Gastroesophageal sphincter (tissue), 4 donors: ENCODE measurements at regions not wholly inside any gene's neighbourhood (a gene's known extent, or its start where the extent isn't known, plus 50 kb on each side); places are given as distances from the start of the nearest gene placed in this dataset.

Experiments used
- ATAC-seq: fragments of 150-250 bp; one replicate; pipeline ENCODE4 v1.9.1; 2016; ENCODE audit warnings: mild to moderate bottlenecking, moderate library complexity
- H3K27ac ChIP-seq, 4 donors: fragments of 200-600 bp; sonication (generic) in 3 of 4; 1 replicate in 3 of 4; 2 replicates in 1 of 4; pipeline ENCODE4 v1.5.1; 2016 to 2019
- H3K27me3 ChIP-seq: fragments of 200-600 bp; sonication (generic); one replicate; pipeline ENCODE4 v1.5.1; 2019
- H3K36me3 ChIP-seq, 2 donors: fragments of 200-600 bp; sonication (generic); one replicate each; pipeline ENCODE4 v1.5.1; 2019; ENCODE audit warnings: control low read depth in 1 of 2
- H3K4me1 ChIP-seq, 3 donors: fragments of 200-600 bp; sonication (generic); 1 replicate in 2 of 3; 2 replicates in 1 of 3; pipeline ENCODE4 v1.5.1; 2016 to 2019; ENCODE audit warnings: control low read depth in 2 of 3
- H3K4me3 ChIP-seq, 2 donors: fragments of 200-600 bp; sonication (generic); one replicate each; pipeline ENCODE4 v1.5.1; 2019; ENCODE audit warnings: mild to moderate bottlenecking in 1 of 2, moderate library complexity in 1 of 2
- H3K9me3 ChIP-seq, 3 donors: fragments of 200-600 bp; sonication (generic); one replicate each; pipeline ENCODE4 v1.5.1; 2017 to 2019; ENCODE audit warnings: control low read depth in 2 of 3
- EP300 ChIP-seq: sonication (generic); formaldehyde crosslinking; IDR thresholded peaks from one replicate; pipeline ENCODE4 v1.6.1; 2017; ENCODE audit warnings: antibody characterized with exemption, mild to moderate bottlenecking
- POLR2A ChIP-seq, 2 donors: fragments of 450-650 bp; IDR thresholded peaks; one replicate each; pipeline ENCODE4 v1.6.1; 2017; ENCODE audit warnings: antibody characterized with exemption in 2 of 2, mild to moderate bottlenecking in 2 of 2, moderate library complexity in 1 of 2
- POLR2AphosphoS5 ChIP-seq: sonication (generic); formaldehyde crosslinking; IDR thresholded peaks from one replicate; pipeline ENCODE4 v1.6.1; 2017; ENCODE audit warnings: antibody characterized with exemption
- WGBS, 2 donors: methylation state at CpG; one replicate each; pipeline ENCODE4 v1.1.5; 2018; ENCODE audit warnings: low coverage in 1 of 2; 5-methylcytosine and 5-hydroxymethylcytosine counted together
- TF ChIP-seq, protein P1 (sequence below), 4 experiments: fragments of 200-600 bp in 2 of 4; fragments of 450-650 bp in 2 of 4; sonication (generic) in 1 of 4; IDR thresholded peaks; one replicate each; pipeline ENCODE4 v1.5.1; 2017 to 2019; ENCODE audit warnings: antibody characterized with exemption in 4 of 4, mild to moderate bottlenecking in 2 of 4, moderate library complexity in 2 of 4

DNA sequence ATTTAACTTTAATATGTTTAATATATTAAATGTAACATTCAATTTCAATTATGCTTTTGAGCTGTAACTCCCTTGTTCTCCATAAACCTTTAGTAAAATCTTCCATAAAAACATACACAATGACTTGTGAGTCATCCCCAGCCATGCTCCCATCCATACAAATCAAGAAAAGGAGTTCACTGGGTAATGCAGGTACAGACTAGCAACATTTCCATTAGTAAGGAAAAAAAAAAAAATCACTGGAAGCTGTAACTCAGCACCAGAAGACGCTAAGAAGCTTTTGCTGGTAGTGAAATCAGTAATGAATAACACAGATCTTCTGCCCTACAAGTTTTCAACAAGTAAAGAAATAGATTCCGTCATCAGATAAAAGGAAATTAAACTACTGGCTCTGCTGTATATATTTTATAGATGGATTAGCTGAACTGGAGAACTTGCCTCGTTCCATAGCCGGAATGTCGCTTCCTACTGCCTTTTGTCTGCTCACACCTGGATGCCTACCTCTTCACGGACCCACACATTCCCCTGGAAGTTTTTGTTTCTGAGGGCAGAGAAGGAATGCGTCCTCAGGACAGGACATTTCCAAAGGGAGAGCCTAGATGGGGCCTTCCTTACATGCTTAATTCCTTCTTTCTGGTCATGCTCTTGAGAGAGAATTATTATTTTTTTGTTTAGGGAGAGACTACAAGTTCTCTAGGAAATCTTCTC is 298.4 kb upstream of the ANKRD50 start:
- WGBS, 2 donors = 85 to 100% methylated on average over 5 to 7 of the region's 7 CpGs
- Histone ChIP-seq H3K27me3 (no peaks in the 10 kb centered on the region), H3K27ac (no peak overlapping the region), H3K9me3 (peaks cover 0 to 4% (median 0%) of the 10 kb centered on the region in 3 donors), H3K4me3 (no peak overlapping the region), H3K36me3 (no peaks in the 10 kb centered on the region), H3K4me1 (no peaks in the 10 kb centered on the region)
- TF ChIP-seq EP300 (no peak), POLR2A (IDR thresholded peaks at IDR 0.05) (no peak), POLR2AphosphoS5 (no peak)
- TF ChIP-seq, protein P1, sequence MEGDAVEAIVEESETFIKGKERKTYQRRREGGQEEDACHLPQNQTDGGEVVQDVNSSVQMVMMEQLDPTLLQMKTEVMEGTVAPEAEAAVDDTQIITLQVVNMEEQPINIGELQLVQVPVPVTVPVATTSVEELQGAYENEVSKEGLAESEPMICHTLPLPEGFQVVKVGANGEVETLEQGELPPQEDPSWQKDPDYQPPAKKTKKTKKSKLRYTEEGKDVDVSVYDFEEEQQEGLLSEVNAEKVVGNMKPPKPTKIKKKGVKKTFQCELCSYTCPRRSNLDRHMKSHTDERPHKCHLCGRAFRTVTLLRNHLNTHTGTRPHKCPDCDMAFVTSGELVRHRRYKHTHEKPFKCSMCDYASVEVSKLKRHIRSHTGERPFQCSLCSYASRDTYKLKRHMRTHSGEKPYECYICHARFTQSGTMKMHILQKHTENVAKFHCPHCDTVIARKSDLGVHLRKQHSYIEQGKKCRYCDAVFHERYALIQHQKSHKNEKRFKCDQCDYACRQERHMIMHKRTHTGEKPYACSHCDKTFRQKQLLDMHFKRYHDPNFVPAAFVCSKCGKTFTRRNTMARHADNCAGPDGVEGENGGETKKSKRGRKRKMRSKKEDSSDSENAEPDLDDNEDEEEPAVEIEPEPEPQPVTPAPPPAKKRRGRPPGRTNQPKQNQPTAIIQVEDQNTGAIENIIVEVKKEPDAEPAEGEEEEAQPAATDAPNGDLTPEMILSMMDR (IDR thresholded peaks at IDR 0.05) = no peak
- ATAC-seq = no peak

DNA sequence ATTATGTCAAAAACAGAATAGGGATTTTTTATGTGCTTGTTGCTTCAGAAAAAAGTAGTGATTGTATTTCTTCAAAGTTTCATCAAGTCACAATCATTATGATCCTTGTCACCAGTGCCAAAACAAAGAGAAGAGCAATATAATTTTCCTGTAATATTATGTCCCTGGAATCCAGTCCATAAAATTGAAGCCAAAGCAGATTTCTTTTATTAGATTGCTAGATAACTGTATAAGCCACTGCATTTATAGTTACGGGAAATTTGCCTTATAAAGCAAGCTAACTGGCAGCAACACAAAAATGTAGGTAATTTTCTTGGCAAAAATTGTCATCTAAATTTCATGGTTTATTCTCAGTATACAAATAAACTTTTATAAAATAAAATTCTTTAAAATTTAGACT is 296.1 kb upstream of the ANKRD50 start:
- WGBS, 2 donors = 56 to 64% methylated on average over 1 of the region's 1 CpG
- Histone ChIP-seq H3K27ac (no peak overlapping the region), H3K9me3 (peaks cover 0 to 4% (median 0%) of the 10 kb centered on the region in 3 donors), H3K36me3 (no peaks in the 10 kb centered on the region), H3K4me1 (no peaks in the 10 kb centered on the region), H3K27me3 (no peaks in the 10 kb centered on the region), H3K4me3 (no peak overlapping the region)
- no peak for ATAC-seq
- TF ChIP-seq, protein P1 (IDR thresholded peaks at IDR 0.05) = no peak
- no peak for TF ChIP-seq EP300
- no peak for TF ChIP-seq POLR2A (IDR thresholded peaks at IDR 0.05)
- no peak for TF ChIP-seq POLR2AphosphoS5

DNA sequence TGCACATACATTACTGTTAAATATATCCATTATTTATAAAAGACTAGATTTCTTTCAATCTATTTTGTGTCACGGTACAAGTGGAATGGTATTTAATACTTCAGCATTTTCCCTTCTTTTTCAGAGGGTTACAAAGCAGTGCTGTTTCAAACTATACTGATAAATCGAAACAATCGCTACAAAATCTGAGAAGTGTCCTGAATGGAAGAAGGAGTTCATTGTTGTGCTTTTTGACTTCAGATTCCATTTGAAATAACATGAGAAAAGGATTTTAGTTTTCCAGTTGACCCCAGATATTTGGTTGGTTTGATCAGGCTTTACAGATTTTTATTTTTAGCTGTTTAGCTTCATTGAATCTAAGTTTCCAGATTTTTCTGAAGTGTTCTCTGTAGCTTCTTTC is 292.1 kb upstream of the ANKRD50 start:
- H3K36me3 ChIP-seq = no peaks in the 10 kb centered on the region
- 84 to 95% methylated on average over 3 of the region's 3 CpGs for WGBS, 2 donors
- no peaks in the 10 kb centered on the region for H3K4me1 ChIP-seq
- no peaks in the 10 kb centered on the region for H3K27me3 ChIP-seq
- no peak overlapping the region for H3K27ac ChIP-seq
- H3K9me3 ChIP-seq = peaks cover 0 to 4% (median 0%) of the 10 kb centered on the region in 3 donors
- TF ChIP-seq EP300 = no peak
- ATAC-seq = no peak
- no peak overlapping the region for H3K4me3 ChIP-seq

DNA sequence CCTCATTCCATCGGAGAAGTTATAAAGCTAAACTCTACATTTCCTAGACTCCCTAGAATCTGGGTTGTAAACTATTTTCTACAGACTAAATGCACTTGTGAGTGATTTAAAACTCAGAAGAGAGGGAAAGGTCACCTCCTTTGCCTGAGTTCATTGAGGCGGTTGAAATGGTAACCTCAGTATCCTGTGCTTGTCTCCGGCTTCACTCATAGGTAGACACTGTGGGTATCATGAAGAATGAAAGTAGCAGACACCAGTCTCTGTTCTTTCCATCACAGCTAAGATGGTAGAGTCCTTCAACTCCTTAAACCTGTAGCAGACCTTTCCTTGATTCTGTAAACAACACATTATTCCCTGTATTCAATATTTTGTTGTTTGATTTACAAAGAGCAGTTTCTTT is 291.3 kb upstream of the ANKRD50 start:
- 86 to 88% methylated on average over 2 to 3 of the region's 3 CpGs for WGBS, 2 donors
- Histone ChIP-seq H3K9me3 (peaks cover 0 to 4% (median 0%) of the 10 kb centered on the region in 3 donors), H3K27ac (no peak overlapping the region), H3K36me3 (no peaks in the 10 kb centered on the region), H3K27me3 (no peaks in the 10 kb centered on the region), H3K4me1 (no peaks in the 10 kb centered on the region), H3K4me3 (no peak overlapping the region)
- ATAC-seq = no peak
- TF ChIP-seq POLR2AphosphoS5 = no peak
- TF ChIP-seq EP300 = no peak
- no peak for TF ChIP-seq POLR2A (IDR thresholded peaks at IDR 0.05)
- TF ChIP-seq, protein P1 (IDR thresholded peaks at IDR 0.05) = no peak

DNA sequence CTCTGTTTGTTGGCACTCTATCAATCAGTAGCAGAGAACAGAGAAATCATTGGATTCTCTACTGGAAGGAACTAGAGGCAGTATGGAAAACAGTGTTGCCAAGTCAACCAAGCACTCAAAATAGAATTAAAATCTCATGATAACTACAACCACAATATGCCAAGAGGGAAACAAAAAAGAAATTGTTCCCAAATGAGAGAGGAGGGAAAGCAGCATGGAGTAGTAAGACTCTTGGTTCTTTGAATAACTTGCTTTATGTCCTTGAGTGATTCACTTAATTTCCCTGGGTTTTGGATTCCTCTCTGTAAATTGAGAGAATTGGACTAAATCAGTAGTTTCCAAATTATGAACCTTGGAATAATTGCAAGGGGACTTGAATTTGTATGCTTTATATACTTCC is 285.5 kb upstream of the ANKRD50 start:
- no peak overlapping the region for H3K27ac ChIP-seq
- no peak for ATAC-seq

More for the DNA sequence above, 285.5 kb upstream of the ANKRD50 start:
- TF ChIP-seq EP300 (no peak), POLR2A (IDR thresholded peaks at IDR 0.05) (no peak), POLR2AphosphoS5 (no peak)
- TF ChIP-seq, protein P1 (IDR thresholded peaks at IDR 0.05) = no peak
- H3K36me3 ChIP-seq = no peaks in the 10 kb centered on the region
- H3K27me3 ChIP-seq = no peaks in the 10 kb centered on the region
- H3K9me3 ChIP-seq = no peaks in the 10 kb centered on the region
- no peak overlapping the region for H3K4me3 ChIP-seq
- H3K4me1 ChIP-seq = no peaks in the 10 kb centered on the region
